Activated CD4-positive, alpha-beta T cell treated with anti-CD3 and anti-CD28 coated beads, Interleukin-2, amount 10 ng/mL, durations not matched to agents 24 days and 14 days (primary cell): ENCODE measurements at regions not wholly inside any gene's neighbourhood (a gene's known extent, or its start where the extent isn't known, plus 50 kb on each side); places are given as distances from the start of the nearest gene placed in this dataset.
A peak's percentile ranks its signal among the peaks of the same experiment; 100 is the strongest.
"Not testable (repeated sequence)": the region's sequence is repeated elsewhere in the genome, so short reads cannot be mapped to it uniquely, and the experiment has no call there.

Experiments
- DNase-seq: peaks from one replicate; pipeline ENCODE4 v3.0.0; 2022
- H3K27ac Mint-ChIP-seq: one replicate; pipeline ENCODE4 v1.8.0; 2022; ENCODE audit warnings: mild to moderate bottlenecking, mixed read lengths
- H3K27me3 Mint-ChIP-seq: one replicate; pipeline ENCODE4 v1.8.0; 2022; ENCODE audit warnings: mixed read lengths
- H3K36me3 Mint-ChIP-seq: one replicate; pipeline ENCODE4 v1.8.0; 2022; ENCODE audit warnings: low read depth, mild to moderate bottlenecking, mixed read lengths
- H3K4me1 Mint-ChIP-seq: one replicate; pipeline ENCODE4 v1.8.0; 2021; ENCODE audit warnings: mixed read lengths
- H3K4me3 Mint-ChIP-seq: one replicate; pipeline ENCODE4 v1.8.0; 2022; ENCODE audit warnings: mild to moderate bottlenecking, moderate library complexity, mixed read lengths
- H3K9me3 Mint-ChIP-seq: one replicate; pipeline ENCODE4 v1.8.0; 2021; ENCODE audit warnings: mixed read lengths
- intact Hi-C: fragments of 100-400 bp; cut with micrococcal nuclease; formaldehyde crosslinking; loops from one replicate; pipeline ENCODE4 v1.15.1; 2023

DNA sequence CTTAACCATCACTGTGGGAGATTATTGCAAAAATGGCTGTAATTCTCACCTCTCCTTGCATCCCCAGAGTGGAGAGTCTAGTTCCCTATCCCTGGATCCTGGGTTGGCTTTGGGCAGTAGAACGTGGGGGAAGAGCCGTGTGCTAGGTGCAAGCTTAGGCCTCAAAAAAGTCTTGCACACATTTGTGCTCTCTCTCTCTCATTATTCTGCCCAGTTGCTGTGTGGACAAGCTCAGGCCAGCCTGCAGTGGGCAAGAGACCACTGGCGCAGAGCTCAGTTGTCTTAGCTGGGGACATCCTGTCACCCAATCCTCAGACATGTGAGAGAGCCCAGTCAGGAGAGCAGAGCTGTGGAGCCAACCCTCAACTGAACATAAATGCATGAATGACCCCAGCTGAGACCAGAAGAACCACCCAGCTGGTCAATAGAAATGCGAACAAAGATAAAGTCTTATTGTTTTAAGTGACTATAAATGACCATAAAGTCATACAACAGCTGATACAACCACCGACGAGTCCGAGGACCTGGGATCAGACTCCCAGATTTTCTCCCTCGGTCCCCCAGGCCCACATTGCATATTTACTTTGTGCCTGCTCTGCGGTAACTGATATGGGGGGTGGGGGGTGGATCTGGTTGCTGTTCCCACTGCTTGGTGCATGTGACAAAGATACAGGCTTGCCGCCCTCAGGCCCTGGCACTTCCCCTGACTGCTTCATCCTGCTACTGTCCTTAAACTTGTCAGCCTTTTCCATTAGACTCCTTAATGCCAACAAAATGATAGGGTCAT lies 166.4 kb upstream of the MVB12B start:
- no peaks in the 10 kb centered on the region for H3K36me3 Mint-ChIP-seq
- no peak overlapping the region for H3K27ac Mint-ChIP-seq

GRCh38 chr9:126160854-126161329 lies 165.7 kb upstream of the MVB12B start:
- peaks cover 2% of the 10 kb centered on the region for H3K27me3 Mint-ChIP-seq
- intact Hi-C loops: no loop called here
- H3K27ac Mint-ChIP-seq: no peak overlapping the region
- DNase-seq: no peak
- H3K4me3 Mint-ChIP-seq: no peak overlapping the region
- no peaks in the 10 kb centered on the region for H3K4me1 Mint-ChIP-seq
- no peaks in the 10 kb centered on the region for H3K9me3 Mint-ChIP-seq
- H3K36me3 Mint-ChIP-seq: no peaks in the 10 kb centered on the region

More for the DNA sequence above, 166.4 kb upstream of the MVB12B start:
- intact Hi-C loops: no loop called here
- H3K4me1 Mint-ChIP-seq: no peaks in the 10 kb centered on the region
- H3K27me3 Mint-ChIP-seq: peaks cover 2% of the 10 kb centered on the region
- peak; percentile 19 for DNase-seq
- H3K9me3 Mint-ChIP-seq: no peaks in the 10 kb centered on the region
- no peak overlapping the region for H3K4me3 Mint-ChIP-seq

- Mint-ChIP-seq H3K4me3 (no peak overlapping the region), H3K27ac (no peak overlapping the region), H3K36me3 (no peaks in the 10 kb centered on the region), H3K27me3 (peaks cover 7% of the 10 kb centered on the region), H3K4me1 (no peaks in the 10 kb centered on the region), H3K9me3 (no peaks in the 10 kb centered on the region)
- DNase-seq: peak; percentile 38
- intact Hi-C loops: no loop called here
Measured at GRCh38 chr9:126162611-126163381, 163.8 kb upstream of the MVB12B start.

- intact Hi-C loops: no loop called here
- Mint-ChIP-seq H3K27me3 (peaks cover 6% of the 10 kb centered on the region), H3K4me3 (no peak overlapping the region), H3K9me3 (no peaks in the 10 kb centered on the region), H3K4me1 (no peaks in the 10 kb centered on the region), H3K36me3 (no peaks in the 10 kb centered on the region), H3K27ac (no peak overlapping the region)
- DNase-seq: peak; percentile 32
Measured at GRCh38 chr9:126164796-126165525, 161.7 kb upstream of the MVB12B start.

GRCh38 chr9:126165755-126166154 lies 160.9 kb upstream of the MVB12B start:
- Mint-ChIP-seq H3K27ac (no peak overlapping the region), H3K36me3 (no peaks in the 10 kb centered on the region), H3K4me1 (no peaks in the 10 kb centered on the region), H3K4me3 (no peak overlapping the region), H3K27me3 (peaks cover 6% of the 10 kb centered on the region), H3K9me3 (no peaks in the 10 kb centered on the region)
- DNase-seq: no peak
- intact Hi-C loops: no loop called here

DNA sequence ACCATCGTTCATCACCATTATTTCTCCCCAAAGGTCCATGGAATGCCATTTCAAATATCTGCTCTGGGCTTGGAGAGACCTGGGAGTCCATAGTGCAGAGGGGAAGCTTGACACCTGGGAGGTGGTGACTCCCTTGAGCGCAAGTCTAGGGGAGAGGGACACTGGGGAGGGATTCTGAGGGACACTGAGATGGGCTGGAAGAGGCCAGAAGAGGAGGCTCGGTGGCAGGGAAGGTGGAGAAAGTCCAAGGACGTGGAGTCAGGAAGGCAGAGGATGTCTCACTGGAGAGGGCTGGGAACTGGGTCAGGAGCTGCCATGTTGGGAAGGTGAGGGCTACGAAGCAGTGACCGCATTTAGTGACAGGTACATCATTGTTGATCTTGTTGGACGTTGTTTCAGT lies 160.3 kb upstream of the MVB12B start:
- Mint-ChIP-seq H3K4me3 (no peak overlapping the region), H3K9me3 (no peaks in the 10 kb centered on the region), H3K27me3 (peaks cover 6% of the 10 kb centered on the region), H3K36me3 (no peaks in the 10 kb centered on the region), H3K4me1 (no peaks in the 10 kb centered on the region), H3K27ac (no peak overlapping the region)
- intact Hi-C loops: no loop called here
- DNase-seq: no peak

DNA sequence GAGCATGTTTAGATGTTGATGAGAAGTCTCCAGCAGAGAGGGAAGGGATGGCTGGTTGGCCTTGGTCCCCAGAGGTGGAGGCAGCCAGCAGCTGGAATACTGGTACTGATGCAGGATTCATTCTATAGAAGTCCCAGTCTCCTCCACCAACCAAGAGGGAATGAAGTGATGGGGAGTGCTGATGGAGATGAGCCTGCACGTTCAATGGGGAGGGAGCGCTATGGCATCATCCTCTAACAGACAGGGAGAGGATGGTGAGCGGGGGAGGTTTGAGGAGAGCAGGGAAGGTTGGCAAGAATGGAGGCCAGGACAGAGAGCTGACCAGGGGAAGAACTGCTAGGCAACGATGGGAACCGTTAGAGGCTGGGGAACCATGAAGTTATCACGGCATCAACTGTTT lies 159.8 kb upstream of the MVB12B start:
- H3K9me3 Mint-ChIP-seq: no peaks in the 10 kb centered on the region
- intact Hi-C loops: no loop called here
- H3K4me3 Mint-ChIP-seq: no peak overlapping the region
- peaks cover 6% of the 10 kb centered on the region for H3K27me3 Mint-ChIP-seq
- no peaks in the 10 kb centered on the region for H3K36me3 Mint-ChIP-seq
- DNase-seq: no peak
- no peaks in the 10 kb centered on the region for H3K4me1 Mint-ChIP-seq
- no peak overlapping the region for H3K27ac Mint-ChIP-seq

GRCh38 chr9:126169736-126170135 lies 156.9 kb upstream of the MVB12B start:
- Mint-ChIP-seq H3K4me3 (no peak overlapping the region), H3K9me3 (no peaks in the 10 kb centered on the region), H3K27ac (no peak overlapping the region), H3K4me1 (no peaks in the 10 kb centered on the region), H3K27me3 (peaks cover 6% of the 10 kb centered on the region), H3K36me3 (no peaks in the 10 kb centered on the region)
- intact Hi-C loops: no loop called here
- no peak for DNase-seq

- no peaks in the 10 kb centered on the region for H3K36me3 Mint-ChIP-seq
- no peaks in the 10 kb centered on the region for H3K9me3 Mint-ChIP-seq
- intact Hi-C loops: no loop called here
- H3K4me3 Mint-ChIP-seq: no peak overlapping the region
- peaks cover 6% of the 10 kb centered on the region for H3K27me3 Mint-ChIP-seq
- no peak overlapping the region for H3K27ac Mint-ChIP-seq
- H3K4me1 Mint-ChIP-seq: no peaks in the 10 kb centered on the region
- no peak for DNase-seq
Measured at GRCh38 chr9:126170286-126170823, 156.3 kb upstream of the MVB12B start.

DNA sequence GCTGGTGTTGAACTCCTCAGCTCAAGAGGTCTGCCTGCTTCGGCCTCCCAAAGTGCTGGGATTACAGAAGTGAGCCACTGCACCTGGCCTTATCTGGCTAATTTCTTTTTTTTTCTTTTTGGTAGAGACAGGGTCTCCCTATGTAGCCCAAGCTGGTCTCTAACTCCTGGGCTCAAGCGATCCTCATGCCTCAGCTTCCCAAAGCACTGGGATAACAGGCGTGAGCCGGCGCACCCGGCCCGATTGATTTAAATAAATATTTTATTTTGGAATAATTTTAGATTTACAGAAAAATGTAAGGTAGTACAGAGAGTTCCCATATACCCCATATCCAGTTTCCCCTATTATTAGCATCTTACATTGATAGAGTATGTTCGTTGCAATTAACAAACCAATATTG lies 155.0 kb upstream of the MVB12B start:
- H3K4me3 Mint-ChIP-seq: no peak overlapping the region
- no peaks in the 10 kb centered on the region for H3K4me1 Mint-ChIP-seq
- intact Hi-C loops: no loop called here
- H3K9me3 Mint-ChIP-seq: no peaks in the 10 kb centered on the region
- no peak overlapping the region for H3K27ac Mint-ChIP-seq
- peak; percentile 41 for DNase-seq
- H3K27me3 Mint-ChIP-seq: peaks cover 11% of the 10 kb centered on the region
- no peaks in the 10 kb centered on the region for H3K36me3 Mint-ChIP-seq

DNA sequence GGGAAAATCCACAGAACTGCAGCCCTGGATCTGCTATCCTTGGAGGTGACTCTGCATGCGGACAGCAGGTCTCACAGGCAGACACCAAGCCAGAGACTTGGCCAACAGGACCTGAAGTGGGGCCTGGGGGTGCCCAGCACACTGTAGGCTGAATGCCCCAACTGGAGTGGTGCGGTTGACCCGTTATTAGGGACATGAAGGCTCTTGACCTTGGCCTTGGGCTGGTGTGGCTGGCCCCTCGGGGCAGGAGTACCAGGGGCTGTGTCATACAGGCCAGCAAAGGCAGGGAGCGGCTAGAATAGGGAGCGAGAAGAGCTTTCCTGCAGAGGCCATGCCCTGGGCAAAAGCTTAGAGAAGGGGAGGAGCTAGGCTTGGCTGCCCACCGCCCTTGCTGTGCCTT lies 153.2 kb upstream of the MVB12B start:
- H3K9me3 Mint-ChIP-seq: no peaks in the 10 kb centered on the region
- intact Hi-C loops: no loop called here
- peaks cover 19% of the 10 kb centered on the region for H3K27me3 Mint-ChIP-seq
- no peaks in the 10 kb centered on the region for H3K36me3 Mint-ChIP-seq
- no peaks in the 10 kb centered on the region for H3K4me1 Mint-ChIP-seq
- no peak overlapping the region for H3K27ac Mint-ChIP-seq
- no peak overlapping the region for H3K4me3 Mint-ChIP-seq
- peak; percentile 24 for DNase-seq

GRCh38 chr9:126173929-126174328 lies 152.7 kb upstream of the MVB12B start:
- DNase-seq: no peak
- Mint-ChIP-seq H3K27ac (no peak overlapping the region), H3K4me3 (no peak overlapping the region), H3K4me1 (no peaks in the 10 kb centered on the region), H3K36me3 (no peaks in the 10 kb centered on the region), H3K9me3 (no peaks in the 10 kb centered on the region), H3K27me3 (peaks cover 22% of the 10 kb centered on the region)
- intact Hi-C loops: no loop called here

- no peaks in the 10 kb centered on the region for H3K36me3 Mint-ChIP-seq
- intact Hi-C loops: no loop called here
- H3K9me3 Mint-ChIP-seq: peaks cover 7% of the 10 kb centered on the region
- no peaks in the 10 kb centered on the region for H3K4me1 Mint-ChIP-seq
- H3K27me3 Mint-ChIP-seq: peaks cover 37% of the 10 kb centered on the region
- DNase-seq: no peak
- H3K27ac Mint-ChIP-seq: no peak overlapping the region
- H3K4me3 Mint-ChIP-seq: no peak overlapping the region
Measured at GRCh38 chr9:126183266-126183665, 143.4 kb upstream of the MVB12B start.

- intact Hi-C loops, H3K4me1 Mint-ChIP-seq, H3K36me3 Mint-ChIP-seq, H3K9me3 Mint-ChIP-seq, H3K4me3 Mint-ChIP-seq, H3K27ac Mint-ChIP-seq: not testable (repeated sequence)
- peaks cover 20% of the 10 kb centered on the region for H3K27me3 Mint-ChIP-seq
- peak; percentile 22 for DNase-seq
Measured at GRCh38 chr9:126190994-126191393, 135.6 kb upstream of the MVB12B start.
